H1 (cell line): ENCODE measurements at regions not wholly inside any gene's neighbourhood (a gene's known extent, or its start where the extent isn't known, plus 50 kb on each side); places are given as distances from the start of the nearest gene placed in this dataset.

Experiments used
- CTCF ChIA-PET: fragments of 300-600 bp; sonication (Branson Sonifier 250); formaldehyde crosslinking; loops from one replicate; lab custom pipeline; 2021; ENCODE audit not compliant: partially characterized antibody; lab: Charles Lee
- POLR2A ChIA-PET: fragments of 300-600 bp; sonication (Branson Sonifier 250); formaldehyde crosslinking; loops from one replicate; lab custom pipeline; 2021; ENCODE audit warnings: inconsistent platforms; ENCODE audit not compliant: partially characterized antibody; lab: Charles Lee
- DNase-seq, 2 experiments: peaks; one replicate each; pipeline versions ENCODE4 v3.0.0 to v3.0.0-alpha.2; 2010 to 2022; ENCODE audit warnings: low spot score in 2 of 2, low read depth in 1 of 2, mixed read lengths in 1 of 2
- FAIRE-seq: peaks from 2 replicates; lab custom pipeline; 2011; peaks lifted over from hg19 to GRCh38; lab: Jason Lieb, UNC
- H2AFZ ChIP-seq: 2 replicates; pipeline ENCODE4 v1.8.1; 2012; ENCODE audit warnings: low read length, inconsistent platforms
- H2AK5ac ChIP-seq: 2 replicates; pipeline ENCODE4 v1.6.1; 2013; ENCODE audit warnings: low read depth, low read length
- H2BK120ac ChIP-seq: replicated peaks from 2 replicates; pipeline ENCODE3; 2013; ENCODE audit warnings: low read depth, low read length, inconsistent platforms
- H2BK12ac ChIP-seq: 2 replicates; pipeline ENCODE4 v1.6.1; 2013; ENCODE audit warnings: low read depth, low read length
- H2BK15ac ChIP-seq: 2 replicates; pipeline ENCODE4 v1.6.1; 2013; ENCODE audit warnings: low read length
- H2BK20ac ChIP-seq: 2 replicates; pipeline ENCODE4 v1.6.1; 2013; ENCODE audit warnings: low read length
- H2BK5ac ChIP-seq: 2 replicates; pipeline ENCODE4 v1.6.1; 2013; ENCODE audit warnings: low read depth, low read length
- H3K14ac ChIP-seq: 2 replicates; pipeline ENCODE4 v1.6.1; 2013; ENCODE audit warnings: inconsistent platforms; ENCODE audit not compliant: insufficient read length
- H3K18ac ChIP-seq: 2 replicates; pipeline ENCODE4 v1.6.1; 2013; ENCODE audit warnings: low read length; ENCODE audit errors: extremely low read depth
- H3K23ac ChIP-seq: 2 replicates; pipeline ENCODE4 v1.6.1; 2013; ENCODE audit warnings: inconsistent platforms; ENCODE audit not compliant: insufficient read length
- H3K23me2 ChIP-seq: 2 replicates; pipeline ENCODE4 v1.6.1; 2013; ENCODE audit warnings: low read depth, low read length
- H3K27ac ChIP-seq: 2 replicates; pipeline ENCODE4 v1.6.1; 2011; ENCODE audit warnings: low read depth, low read length, inconsistent platforms
- H3K27me3 ChIP-seq, 4 experiments: replicated peaks in 1 of 4; 1 replicate in 1 of 4; 2 replicates in 3 of 4; pipeline versions ENCODE4 v1.6.1 to v1.8.1; 2011 to 2013; ENCODE audit warnings: low read length in 3 of 4, mild to moderate bottlenecking in 3 of 4, inconsistent platforms in 2 of 4, mixed read lengths in 2 of 4, moderate library complexity in 1 of 4; ENCODE audit not compliant: control insufficient read depth in 3 of 4, insufficient read depth in 3 of 4; ENCODE audit errors: extremely low read depth in 1 of 4
- H3K36me3 ChIP-seq, 4 experiments: 2 replicates each; pipeline versions ENCODE4 v1.6.1 to v1.8.1; 2011 to 2013; ENCODE audit warnings: mild to moderate bottlenecking in 4 of 4, low read length in 3 of 4, moderate library complexity in 2 of 4, control low read depth in 1 of 4, inconsistent platforms in 1 of 4; ENCODE audit not compliant: insufficient read depth in 4 of 4, control insufficient read depth in 2 of 4
- H3K4ac ChIP-seq: replicated peaks from 2 replicates; pipeline ENCODE3; 2013; ENCODE audit warnings: low read length, low read depth, mixed read lengths, inconsistent platforms; ENCODE audit not compliant: insufficient read length
- H3K4me1 ChIP-seq, 4 experiments: replicated peaks in 1 of 4; 1 replicate in 1 of 4; 2 replicates in 3 of 4; pipeline versions ENCODE4 v1.6.1 to v1.8.1; 2011 to 2013; ENCODE audit warnings: low read length in 3 of 4, inconsistent platforms in 2 of 4, mixed read lengths in 1 of 4; ENCODE audit not compliant: insufficient read depth in 4 of 4, control insufficient read depth in 3 of 4
- H3K4me2 ChIP-seq, 2 experiments: 2 replicates each; pipeline versions ENCODE4 v1.6.1 to v1.8.1; 2011 to 2013; ENCODE audit warnings: low read depth in 2 of 2, low read length in 2 of 2, control low read depth in 1 of 2, inconsistent platforms in 1 of 2, mild to moderate bottlenecking in 1 of 2; ENCODE audit not compliant: insufficient read depth in 1 of 2
- H3K4me3 ChIP-seq, 4 experiments: fragments of 200-600, 300-600 bp in 1 of 4; sonication (generic), shearing (Covaris generic), sonication (Bioruptor Twin) in 1 of 4; 2 replicates each; pipeline versions ENCODE4 v1.5.1 to v1.8.1; 2011 to 2016; ENCODE audit warnings: low read length in 4 of 4, low read depth in 3 of 4, control low read depth in 2 of 4, inconsistent platforms in 2 of 4, mild to moderate bottlenecking in 2 of 4, mixed read lengths in 1 of 4, moderate library complexity in 1 of 4; ENCODE audit not compliant: insufficient read depth in 2 of 4; ENCODE audit errors: extremely low read depth in 1 of 4
- H3K56ac ChIP-seq: replicated peaks from 2 replicates; pipeline ENCODE3; 2013; ENCODE audit warnings: low read depth, mild to moderate bottlenecking, mixed read lengths, low read length, inconsistent platforms; ENCODE audit not compliant: insufficient read length
- H3K79me1 ChIP-seq: 2 replicates; pipeline ENCODE4 v1.6.1; 2013; ENCODE audit warnings: low read depth, low read length, control low read depth
- H3K79me2 ChIP-seq, 2 experiments: 2 replicates each; pipeline versions ENCODE4 v1.6.1 to v1.8.1; 2012 to 2013; ENCODE audit warnings: low read length in 2 of 2, mild to moderate bottlenecking in 2 of 2, inconsistent platforms in 1 of 2; ENCODE audit not compliant: insufficient read depth in 2 of 2, control insufficient read depth in 1 of 2
- H3K9ac ChIP-seq, 4 experiments: replicated peaks in 1 of 4; 1 replicate in 1 of 4; 2 replicates in 3 of 4; pipeline versions ENCODE4 v1.6.1 to v1.8.1; 2011 to 2013; ENCODE audit warnings: low read depth in 3 of 4, low read length in 3 of 4, control low read depth in 2 of 4, mild to moderate bottlenecking in 2 of 4, moderate library complexity in 2 of 4, inconsistent platforms in 1 of 4; ENCODE audit errors: extremely low read depth in 1 of 4
- H3K9me3 ChIP-seq, 2 experiments: 2 replicates each; pipeline versions ENCODE4 v1.6.1 to v1.8.1; 2012 to 2013; ENCODE audit warnings: mild to moderate bottlenecking in 2 of 2, moderate library complexity in 2 of 2, control low read depth in 1 of 2, inconsistent platforms in 1 of 2, low read depth in 1 of 2, low read length in 1 of 2, mixed read lengths in 1 of 2; ENCODE audit not compliant: insufficient read depth in 2 of 2
- H4K20me1 ChIP-seq, 2 experiments: replicated peaks in 1 of 2; 2 replicates each; pipeline versions ENCODE3 to v1.8.1; 2011 to 2013; ENCODE audit warnings: inconsistent platforms in 2 of 2, low read length in 2 of 2, mild to moderate bottlenecking in 1 of 2; ENCODE audit not compliant: insufficient read depth in 2 of 2, control insufficient read depth in 1 of 2
- H4K5ac ChIP-seq: 2 replicates; pipeline ENCODE4 v1.6.1; 2013; ENCODE audit warnings: low read length, low read depth, mixed read lengths, inconsistent platforms; ENCODE audit not compliant: insufficient read length
- H4K8ac ChIP-seq: 2 replicates; pipeline ENCODE4 v1.8.0; 2013; ENCODE audit warnings: mild to moderate bottlenecking, moderate library complexity, low read length, inconsistent platforms; ENCODE audit not compliant: insufficient read depth; ENCODE audit errors: extremely low read depth
- H4K91ac ChIP-seq: replicated peaks from 2 replicates; pipeline ENCODE3; 2013; ENCODE audit warnings: low read length, mixed read lengths, inconsistent platforms; ENCODE audit not compliant: insufficient read length
- CBX8 ChIP-seq: fragments of 300-800, 300-1000 bp; sonication (generic); IDR thresholded peaks from 2 replicates; pipeline ENCODE4 v1.7.1; 2016; ENCODE audit warnings: low read depth, low read length, borderline replicate concordance
- KDM5A ChIP-seq: fragments of 200-600 bp; IDR thresholded peaks from 2 replicates; pipeline ENCODE4 v1.7.1; 2012; ENCODE audit warnings: mild to moderate bottlenecking, low read length, inconsistent platforms, mixed read lengths
- POLR2AphosphoS5 ChIP-seq: IDR thresholded peaks from 2 replicates; pipeline ENCODE4 v1.6.1; 2011; ENCODE audit warnings: low read depth, low read length
- SIRT6 ChIP-seq: IDR thresholded peaks from one replicate; pipeline ENCODE4 v1.7.1; 2012; ENCODE audit warnings: low read length, inconsistent platforms
- SUZ12 ChIP-seq: fragments of 200-600 bp; sonication (generic); IDR thresholded peaks from 2 replicates; pipeline ENCODE4 v1.6.1; 2012; ENCODE audit warnings: mild to moderate bottlenecking, inconsistent platforms, low read length, moderate library complexity, mixed read lengths
- TCF12 ChIP-seq: IDR thresholded peaks from 2 replicates; pipeline ENCODE4 v1.6.1; 2011; ENCODE audit warnings: low read depth, mild to moderate bottlenecking, low read length
- WGBS, 2 experiments: shearing (Covaris generic) in 1 of 2; methylation state at CpG; one replicate each; pipeline versions ENCODE4 v1.1.6 to v1.1.7; 2013 to 2015; ENCODE audit warnings: low lambda C conversion rate in 2 of 2, mixed read lengths in 2 of 2, inconsistent platforms in 1 of 2, low coverage in 1 of 2, missing lambda C conversion rate in 1 of 2; ENCODE audit not compliant: insufficient replicate concordance in 2 of 2, insufficient coverage in 1 of 2, insufficient read length in 1 of 2; ENCODE audit errors: extremely low coverage in 1 of 2, missing lambda C conversion rate in 1 of 2; 5-methylcytosine and 5-hydroxymethylcytosine counted together
- TF ChIP-seq, protein P1 (sequence below): IDR thresholded peaks from 2 replicates; pipeline ENCODE4 v1.6.1; 2012; ENCODE audit warnings: low read length, inconsistent platforms
- TF ChIP-seq, protein P2 (sequence below): IDR thresholded peaks from 2 replicates; pipeline ENCODE4 v1.6.1; 2011; ENCODE audit warnings: low read depth, mild to moderate bottlenecking, low read length; ENCODE audit not compliant: insufficient read depth
- TF ChIP-seq, protein P3 (sequence below): IDR thresholded peaks from 2 replicates; pipeline ENCODE4 v1.6.1; 2011; ENCODE audit warnings: low read length, improper control_type of control experiment
- TF ChIP-seq, protein P4 (sequence below): IDR thresholded peaks from 2 replicates; pipeline ENCODE4 v1.6.1; 2012; ENCODE audit warnings: inconsistent platforms

DNA sequence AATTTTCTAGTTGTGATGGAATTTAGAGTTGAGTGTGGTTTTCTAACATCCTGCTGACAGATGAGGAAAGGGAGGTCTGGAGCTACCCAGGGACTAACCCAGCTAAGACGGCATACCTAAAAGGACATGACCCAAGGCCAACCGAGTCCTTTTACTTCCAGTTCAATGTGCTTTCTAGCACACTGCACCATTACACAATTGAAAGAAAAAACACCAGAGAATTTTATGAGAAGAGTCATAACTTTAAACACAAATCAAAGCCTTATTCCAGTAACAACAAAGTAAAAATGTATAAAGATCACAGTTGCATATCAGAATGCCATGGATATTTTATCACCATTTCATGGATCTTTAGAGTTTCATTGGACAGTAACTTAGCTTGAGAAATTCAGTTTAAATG is 480.3 kb downstream of the MEIS1 start:
- WGBS, 2 experiments = 84% methylated on average over 2 of the region's 2 CpGs; no CpG with 5 or more reads in 1 of the 2 experiments
- no peak overlapping the region for H3K4me2 ChIP-seq
- no peak overlapping the region for H2AFZ ChIP-seq
- H3K18ac ChIP-seq = no peak overlapping the region
- H3K27ac ChIP-seq = no peak overlapping the region
- no peak overlapping the region for H2BK120ac ChIP-seq
- H3K27me3 ChIP-seq = no peaks in the 10 kb centered on the region
- H2BK5ac ChIP-seq = no peak overlapping the region
- no peak for FAIRE-seq
- H4K91ac ChIP-seq = no peak overlapping the region
- no peak overlapping the region for H3K4ac ChIP-seq
- H3K4me1 ChIP-seq = no peaks in the 10 kb centered on the region
- ChIA-PET CTCF (interaction anchor here (0.6 kb wide), 1 partner anchor 1011 kb away, joined by 3 read pairs; no protein-coding TSS in a partner anchor), POLR2A (no interaction called here)
- no peak overlapping the region for H3K23ac ChIP-seq
- H3K9me3 ChIP-seq = no peaks in the 10 kb centered on the region
- TF ChIP-seq SUZ12 = no peak
- no peak for TF ChIP-seq TCF12
- TF ChIP-seq, protein P1, sequence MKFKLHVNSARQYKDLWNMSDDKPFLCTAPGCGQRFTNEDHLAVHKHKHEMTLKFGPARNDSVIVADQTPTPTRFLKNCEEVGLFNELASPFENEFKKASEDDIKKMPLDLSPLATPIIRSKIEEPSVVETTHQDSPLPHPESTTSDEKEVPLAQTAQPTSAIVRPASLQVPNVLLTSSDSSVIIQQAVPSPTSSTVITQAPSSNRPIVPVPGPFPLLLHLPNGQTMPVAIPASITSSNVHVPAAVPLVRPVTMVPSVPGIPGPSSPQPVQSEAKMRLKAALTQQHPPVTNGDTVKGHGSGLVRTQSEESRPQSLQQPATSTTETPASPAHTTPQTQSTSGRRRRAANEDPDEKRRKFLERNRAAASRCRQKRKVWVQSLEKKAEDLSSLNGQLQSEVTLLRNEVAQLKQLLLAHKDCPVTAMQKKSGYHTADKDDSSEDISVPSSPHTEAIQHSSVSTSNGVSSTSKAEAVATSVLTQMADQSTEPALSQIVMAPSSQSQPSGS = no peak
- no peak for TF ChIP-seq POLR2AphosphoS5
- TF ChIP-seq, protein P2, sequence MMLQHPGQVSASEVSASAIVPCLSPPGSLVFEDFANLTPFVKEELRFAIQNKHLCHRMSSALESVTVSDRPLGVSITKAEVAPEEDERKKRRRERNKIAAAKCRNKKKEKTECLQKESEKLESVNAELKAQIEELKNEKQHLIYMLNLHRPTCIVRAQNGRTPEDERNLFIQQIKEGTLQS = no peak
- TF ChIP-seq SIRT6 = no peak
- TF ChIP-seq, protein P3, sequence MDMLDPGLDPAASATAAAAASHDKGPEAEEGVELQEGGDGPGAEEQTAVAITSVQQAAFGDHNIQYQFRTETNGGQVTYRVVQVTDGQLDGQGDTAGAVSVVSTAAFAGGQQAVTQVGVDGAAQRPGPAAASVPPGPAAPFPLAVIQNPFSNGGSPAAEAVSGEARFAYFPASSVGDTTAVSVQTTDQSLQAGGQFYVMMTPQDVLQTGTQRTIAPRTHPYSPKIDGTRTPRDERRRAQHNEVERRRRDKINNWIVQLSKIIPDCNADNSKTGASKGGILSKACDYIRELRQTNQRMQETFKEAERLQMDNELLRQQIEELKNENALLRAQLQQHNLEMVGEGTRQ = no peak
- TF ChIP-seq CBX8 = no peak
- TF ChIP-seq KDM5A = no peak
- TF ChIP-seq, protein P4, sequence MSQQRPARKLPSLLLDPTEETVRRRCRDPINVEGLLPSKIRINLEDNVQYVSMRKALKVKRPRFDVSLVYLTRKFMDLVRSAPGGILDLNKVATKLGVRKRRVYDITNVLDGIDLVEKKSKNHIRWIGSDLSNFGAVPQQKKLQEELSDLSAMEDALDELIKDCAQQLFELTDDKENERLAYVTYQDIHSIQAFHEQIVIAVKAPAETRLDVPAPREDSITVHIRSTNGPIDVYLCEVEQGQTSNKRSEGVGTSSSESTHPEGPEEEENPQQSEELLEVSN = no peak
- H3K4me3 ChIP-seq = no peak overlapping the region
- no peaks in the 10 kb centered on the region for H4K20me1 ChIP-seq
- H3K79me2 ChIP-seq = no peaks in the 10 kb centered on the region
- H3K9ac ChIP-seq = no peak overlapping the region
- no peak overlapping the region for H3K56ac ChIP-seq
- no peak for DNase-seq
- no peak overlapping the region for H2BK12ac ChIP-seq
- H3K14ac ChIP-seq = no peak overlapping the region
- H3K79me1 ChIP-seq = no peaks in the 10 kb centered on the region
- no peak overlapping the region for H4K5ac ChIP-seq
- no peak overlapping the region for H2BK20ac ChIP-seq
- no peak overlapping the region for H4K8ac ChIP-seq
- no peaks in the 10 kb centered on the region for H3K36me3 ChIP-seq
- H2AK5ac ChIP-seq = no peak overlapping the region
- H3K23me2 ChIP-seq = no peaks in the 10 kb centered on the region
- no peak overlapping the region for H2BK15ac ChIP-seq
